Forelimb muscle (tissue), 1 donor: ENCODE measurements at regions not wholly inside any gene's neighbourhood (a gene's known extent, or its start where the extent isn't known, plus 50 kb on each side); places are given as distances from the start of the nearest gene placed in this dataset.

Experiments used
- DNase-seq: peaks from one replicate; pipeline ENCODE4 v3.0.0-alpha.2; 2013; ENCODE audit warnings: low read depth

GRCh38 chr12:65653946-65654629 lies 170.2 kb upstream of the HMGA2 start:
- no peak for DNase-seq

DNA sequence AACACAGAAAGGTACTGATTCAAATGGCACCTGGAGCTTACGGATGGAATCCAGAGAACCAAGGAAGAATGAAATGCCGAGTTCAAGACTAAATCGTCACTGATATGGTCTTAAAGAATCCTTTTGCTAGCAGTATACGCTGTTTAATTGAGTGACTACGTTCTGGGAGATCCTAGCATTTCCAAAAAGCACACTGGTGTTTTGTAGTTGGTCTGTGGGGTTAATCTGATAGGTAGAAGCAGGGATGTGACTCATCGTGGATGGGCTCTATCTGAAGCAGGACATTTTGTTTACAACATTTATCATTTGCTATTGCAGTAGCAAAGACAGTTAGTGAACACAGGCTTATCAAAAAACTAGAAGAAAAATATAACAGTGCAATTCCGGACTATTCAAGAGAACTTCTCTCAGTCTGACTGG lies 169.2 kb upstream of the HMGA2 start:
- DNase-seq: no peak

- DNase-seq: no peak
Observed at GRCh38 chr12:65656156-65656882, 168.0 kb upstream of the HMGA2 start.

GRCh38 chr12:65656891-65657351 lies 167.4 kb upstream of the HMGA2 start:
- no peak for DNase-seq

DNA sequence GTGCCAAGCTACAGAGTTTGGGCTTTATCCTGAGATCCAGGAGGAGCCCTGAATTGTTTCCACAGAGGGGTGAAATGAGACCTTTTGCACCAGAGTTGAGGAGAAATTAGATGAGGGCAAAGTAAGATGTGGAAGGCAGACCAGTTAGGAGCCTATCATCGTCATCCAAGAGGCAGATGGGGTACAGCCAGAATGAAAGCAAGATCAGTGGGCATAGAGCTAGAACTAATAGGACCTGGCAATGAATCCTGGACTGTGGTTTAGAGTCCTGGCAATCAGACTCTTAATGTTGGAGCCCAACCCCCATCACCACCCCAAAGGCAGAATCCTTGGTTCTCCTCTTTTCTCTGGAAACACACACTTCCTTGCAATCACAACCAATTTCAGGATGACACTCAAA lies 166.6 kb upstream of the HMGA2 start:
- DNase-seq: no peak

DNA sequence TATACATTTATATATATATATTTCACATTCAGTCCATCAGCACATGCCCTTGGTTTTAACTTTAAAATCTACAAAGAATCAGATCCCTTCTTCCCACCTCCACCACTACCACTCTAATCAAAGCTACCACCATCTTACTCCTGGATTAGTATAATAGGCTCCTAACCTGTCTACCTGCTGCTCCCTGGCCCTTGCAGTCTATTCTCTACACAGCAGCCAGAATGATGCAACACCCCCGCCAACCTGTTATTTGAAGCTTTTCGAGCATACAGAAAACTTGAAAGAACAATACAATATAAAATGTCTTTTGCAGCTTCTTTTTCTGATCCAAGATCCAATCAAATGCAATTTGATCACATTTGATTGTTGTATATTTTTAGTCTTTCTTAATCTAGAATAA lies 165.9 kb upstream of the HMGA2 start:
- DNase-seq: no peak

DNA sequence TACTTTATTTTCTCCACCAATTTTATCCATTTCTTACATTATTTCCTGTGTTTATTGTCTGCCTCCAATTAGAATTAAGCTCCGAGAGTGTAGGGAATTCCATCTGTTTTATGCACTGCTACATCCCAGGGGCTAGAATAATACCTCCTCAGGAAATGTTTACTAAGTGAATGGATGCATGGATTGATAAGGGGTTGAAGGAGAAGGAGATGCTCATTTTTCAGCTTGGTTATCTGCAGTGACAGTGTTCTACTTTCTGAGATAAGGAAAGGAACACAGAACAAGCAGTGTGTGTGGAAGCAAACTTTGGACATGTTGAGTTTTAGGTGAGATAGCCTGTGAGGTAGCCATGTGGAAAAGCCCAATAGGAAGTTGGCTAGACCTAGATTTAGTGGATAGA lies 164.6 kb upstream of the HMGA2 start:
- no peak for DNase-seq

DNA sequence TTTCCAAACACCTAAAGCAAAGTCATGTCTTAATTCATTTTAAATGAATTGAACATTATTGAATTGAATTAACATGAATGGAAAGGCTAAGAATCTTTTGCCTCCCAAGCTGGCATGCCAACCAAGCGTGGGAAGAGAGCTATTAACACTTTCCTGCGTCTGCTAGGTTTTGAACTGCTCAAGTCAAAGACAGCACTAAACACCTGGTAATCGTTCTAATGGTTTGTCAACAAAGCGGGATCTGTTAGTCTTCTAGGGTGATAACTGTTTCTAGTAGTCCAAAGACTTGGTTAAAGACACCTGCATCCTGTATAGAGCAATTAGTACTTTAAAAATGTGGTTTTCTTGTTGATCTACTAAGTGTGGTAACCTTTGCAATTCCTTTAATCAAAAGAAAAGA lies 164.2 kb upstream of the HMGA2 start:
- no peak for DNase-seq

DNA sequence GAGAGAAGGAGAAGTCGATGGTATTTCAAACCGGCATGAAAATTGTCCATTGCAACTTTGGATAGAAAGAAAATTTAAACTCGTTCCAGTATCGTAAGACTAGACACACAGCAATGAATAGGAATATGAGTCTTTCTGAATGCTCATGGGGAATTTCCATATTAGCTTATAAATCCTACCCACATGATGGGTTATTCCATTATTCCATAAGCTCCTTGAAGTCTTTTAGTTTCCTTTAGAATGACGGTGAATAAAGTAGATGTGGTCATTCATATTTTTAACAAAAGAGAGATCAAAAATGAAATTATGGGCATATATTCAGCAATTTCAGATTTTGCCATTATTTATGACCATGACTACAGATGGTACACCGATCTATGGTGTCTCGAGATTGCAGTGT lies 163.4 kb upstream of the HMGA2 start:
- DNase-seq: no peak

GRCh38 chr12:65662590-65662989 lies 161.7 kb upstream of the HMGA2 start:
- no peak for DNase-seq

DNA sequence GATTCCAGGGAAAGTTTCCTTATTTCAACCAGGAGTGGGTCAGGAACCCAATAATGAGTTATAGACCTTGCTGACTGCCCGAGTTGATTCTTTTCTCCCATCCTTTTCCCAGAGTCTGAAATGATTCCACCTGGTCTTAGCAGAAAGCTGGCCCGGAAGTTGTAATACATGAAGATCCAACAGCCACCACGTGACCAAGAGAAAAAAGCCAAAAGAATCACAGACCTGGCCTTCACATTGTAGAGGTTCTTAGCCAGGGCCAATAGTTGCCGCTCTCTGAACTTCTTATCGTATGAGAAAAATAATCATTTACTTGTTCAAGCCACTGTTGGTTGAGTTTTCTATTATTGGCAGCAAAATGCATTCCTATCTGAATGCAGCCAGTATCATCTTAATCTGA lies 161.2 kb upstream of the HMGA2 start:
- no peak for DNase-seq

DNA sequence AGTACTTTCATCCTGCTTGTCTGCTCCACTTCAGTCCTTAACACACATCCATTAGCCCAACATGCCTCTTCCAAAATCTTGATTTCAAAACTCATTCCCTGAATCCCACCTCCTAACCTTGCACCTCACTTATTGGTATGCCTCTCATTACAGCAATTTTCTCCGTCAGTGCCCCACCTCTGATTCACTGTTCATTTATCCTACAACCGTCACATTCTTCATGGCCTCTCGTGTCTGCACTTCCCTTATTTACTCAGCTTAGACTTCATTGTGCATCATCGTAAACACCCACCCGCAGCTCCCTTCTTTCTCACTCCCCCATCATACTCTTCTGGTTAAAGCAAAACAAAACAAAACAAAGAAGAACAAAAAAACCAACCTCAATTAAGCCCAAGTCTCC lies 160.6 kb upstream of the HMGA2 start:
- no peak for DNase-seq

DNA sequence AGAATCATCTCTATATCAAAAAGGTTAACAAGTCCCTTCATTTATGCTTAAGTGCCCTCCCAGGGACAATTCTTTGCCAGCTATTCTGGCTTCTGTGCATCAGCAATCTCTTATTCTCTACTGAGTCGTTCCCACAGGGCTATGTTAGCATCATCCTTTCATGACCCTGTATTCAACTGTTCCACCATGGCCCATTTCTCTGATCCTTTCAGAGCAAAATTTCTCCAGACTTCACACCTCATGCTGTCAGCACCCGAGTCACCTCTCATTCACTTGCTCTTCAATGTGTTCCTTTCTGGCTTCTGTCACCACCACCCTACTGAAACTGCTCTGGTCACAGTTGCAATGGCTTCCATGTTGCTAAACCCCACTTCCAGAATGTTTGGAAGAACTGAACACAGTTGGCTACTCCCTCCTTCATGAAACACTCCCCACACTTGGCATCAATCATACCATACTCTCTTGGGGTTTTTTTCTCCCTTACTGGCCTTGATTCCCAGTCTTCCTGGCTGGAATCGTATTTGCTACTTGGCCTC lies 159.5 kb upstream of the HMGA2 start:
- DNase-seq: no peak

DNA sequence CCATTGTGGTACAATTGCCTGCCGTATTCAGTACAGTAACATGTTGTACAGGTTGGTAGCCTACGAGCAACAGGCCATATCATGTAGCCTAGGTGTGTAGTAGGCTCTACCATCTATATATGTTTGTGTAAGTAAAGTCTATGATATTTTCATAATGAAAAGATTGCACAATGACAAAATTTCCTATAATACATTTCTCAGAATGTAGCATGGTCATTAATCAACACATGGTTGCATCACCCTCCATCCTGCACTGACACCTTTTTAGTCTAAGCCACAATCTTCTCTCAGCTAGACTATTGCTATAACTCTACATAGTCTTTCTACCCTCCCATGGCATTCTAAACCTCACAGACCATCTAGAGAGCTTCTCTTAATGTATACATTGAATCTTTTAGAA lies 158.5 kb upstream of the HMGA2 start:
- DNase-seq: no peak

DNA sequence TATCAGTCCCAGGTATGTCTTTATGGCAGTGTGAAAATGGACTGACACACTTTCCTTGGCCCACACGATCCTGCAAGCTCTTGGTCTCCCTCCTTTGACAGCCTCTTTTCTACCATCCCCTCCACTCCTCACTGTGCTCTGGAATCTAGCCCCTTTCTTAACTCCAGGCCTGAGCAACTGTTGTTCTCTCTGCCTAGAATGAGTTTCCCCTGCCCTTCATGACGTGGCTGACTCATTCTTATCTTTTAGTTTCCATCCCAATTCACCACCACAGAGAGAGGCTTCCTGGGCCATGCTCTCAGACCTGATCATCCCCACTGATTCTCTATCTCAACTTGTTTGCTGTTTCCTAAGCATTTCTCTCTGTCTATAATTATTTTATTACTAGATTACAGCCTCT lies 157.4 kb upstream of the HMGA2 start:
- no peak for DNase-seq

DNA sequence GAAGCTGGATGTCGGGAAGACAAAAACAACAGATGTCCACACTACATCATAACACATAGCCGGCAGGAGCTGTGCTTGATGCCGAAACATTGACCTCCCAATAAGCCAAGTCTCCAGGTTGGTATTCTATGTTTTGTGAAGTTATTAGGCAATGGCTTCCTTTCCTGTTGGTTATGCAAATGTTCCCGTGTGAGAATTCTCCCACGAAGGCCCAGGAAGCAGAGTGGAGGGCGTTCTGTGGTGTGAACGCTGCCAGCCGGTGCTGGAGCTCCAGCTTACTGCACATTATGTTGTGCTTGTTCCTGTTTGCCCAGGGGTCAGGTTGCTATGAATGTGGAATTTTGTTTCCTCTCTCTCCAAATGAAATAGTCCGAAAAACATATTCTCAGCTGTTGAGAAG lies 156.4 kb upstream of the HMGA2 start:
- DNase-seq: no peak

DNA sequence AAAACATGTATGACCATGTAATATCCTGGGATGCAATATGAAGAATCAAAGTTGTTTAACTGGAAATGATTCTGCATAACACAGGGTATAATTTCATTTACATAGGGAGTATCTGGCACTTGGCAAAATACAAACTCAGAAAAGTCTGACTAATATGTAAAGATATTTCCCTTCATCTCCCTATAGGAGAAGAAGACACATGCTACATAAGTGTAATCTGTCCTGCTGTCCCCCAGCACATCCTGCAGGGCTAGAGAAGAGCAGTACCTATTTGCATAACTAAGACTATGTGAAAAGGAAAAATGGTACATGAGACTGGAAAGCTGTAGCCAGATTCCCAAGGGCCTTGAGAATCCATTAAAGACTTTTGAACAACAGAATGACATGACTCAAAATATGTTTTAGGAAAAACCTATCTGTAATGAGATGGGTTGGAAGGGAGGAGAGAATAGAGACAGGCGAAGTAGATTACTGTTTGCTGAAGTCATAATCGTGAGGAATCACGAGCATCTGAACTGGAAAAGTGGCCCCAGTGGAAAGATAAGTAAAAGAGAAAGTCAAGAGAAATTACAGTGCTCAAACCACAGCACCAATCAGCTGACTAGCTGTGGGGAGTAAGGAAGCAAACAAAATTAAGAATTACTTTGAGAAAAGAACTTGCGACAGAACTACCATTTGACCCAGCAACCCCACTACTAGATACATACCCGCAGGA lies 155.1 kb upstream of the HMGA2 start:
- DNase-seq: no peak

GRCh38 chr12:65670775-65671174 lies 153.5 kb upstream of the HMGA2 start:
- DNase-seq: no peak

DNA sequence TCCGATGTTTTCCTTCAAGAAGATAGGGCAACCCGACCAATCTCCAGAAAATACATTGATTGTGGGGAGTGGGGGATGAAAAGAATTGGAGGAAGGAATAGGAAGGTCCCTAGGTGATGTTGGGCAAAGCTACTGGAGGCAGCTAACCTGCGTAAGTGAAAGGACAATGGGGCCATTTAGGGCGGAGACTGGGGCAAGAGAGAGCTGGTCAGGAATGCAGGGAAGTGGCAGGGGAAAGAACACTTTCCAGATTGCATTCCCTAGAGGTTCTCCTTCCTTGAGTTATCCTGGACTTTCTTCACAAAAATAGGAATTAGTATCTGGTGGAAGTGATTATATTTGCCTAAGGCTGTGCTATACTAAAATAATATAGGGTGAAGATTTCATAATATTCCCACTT lies 151.8 kb upstream of the HMGA2 start:
- DNase-seq: no peak

DNA sequence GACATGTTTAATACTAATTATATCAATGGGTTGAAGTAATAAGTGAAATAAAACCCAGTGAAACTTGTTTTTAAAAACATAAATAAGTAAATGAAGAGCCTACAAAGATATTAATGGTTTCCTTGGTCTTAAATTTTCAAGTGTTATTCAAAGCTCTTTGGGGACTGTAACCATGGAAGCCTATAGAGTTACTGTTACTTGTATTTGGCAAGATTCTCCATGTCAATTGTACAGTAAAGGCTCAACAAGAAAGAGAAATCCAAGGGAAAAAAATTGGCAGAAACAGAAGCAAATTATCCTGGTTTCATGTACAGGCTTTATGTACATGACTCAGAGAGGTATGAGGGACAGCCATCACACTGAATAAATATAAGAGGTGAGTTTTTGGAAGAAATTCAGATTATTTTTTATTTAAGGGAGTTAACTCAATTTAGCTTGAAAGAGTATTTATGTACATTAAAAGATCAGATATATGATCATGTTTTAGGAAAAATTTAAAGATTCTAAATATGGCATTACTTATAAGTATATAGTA lies 151.1 kb upstream of the HMGA2 start:
- no peak for DNase-seq

DNA sequence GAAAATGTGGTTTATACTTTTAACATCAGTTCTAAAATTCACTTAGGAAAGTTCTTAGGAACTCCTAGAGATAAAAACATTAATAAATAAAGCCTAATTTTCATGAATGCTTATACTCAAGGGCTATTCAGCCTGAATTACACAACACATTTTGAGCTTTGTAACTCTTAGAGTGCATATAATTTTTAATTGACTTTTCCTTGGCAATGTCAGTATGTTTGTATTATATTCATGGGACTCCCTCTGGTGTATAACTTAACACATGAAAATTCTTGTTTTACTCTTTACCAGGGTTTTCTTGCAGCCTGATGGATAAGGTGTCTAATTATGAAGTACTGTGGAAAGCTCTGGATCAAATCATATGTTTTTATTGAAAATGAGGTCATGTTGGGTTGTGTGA lies 150.6 kb upstream of the HMGA2 start:
- no peak for DNase-seq

GRCh38 chr12:65675141-65675621 lies 149.1 kb upstream of the HMGA2 start:
- no peak for DNase-seq
